IMR-90 (cell line): ENCODE measurements at regions not wholly inside any gene's neighbourhood (a gene's known extent, or its start where the extent isn't known, plus 50 kb on each side); places are given as distances from the start of the nearest gene placed in this dataset.

ENCODE experiments used
- ATAC-seq: fragments of 200-7000 bp; cut with Tn5 transposase; 2 replicates; pipeline ENCODE4 v1.9.1; 2020; ENCODE audit warnings: low read depth, mild to moderate bottlenecking, moderate library complexity
- BruUV-seq: library from RNA; stranded (reverse); fragments of 400-500 nt; replicated peaks from 2 replicates; lab custom pipeline; 2021; lab: Mats Ljungman, UMichigan
- CTCF ChIA-PET: fragments of 300-600 bp; formaldehyde crosslinking; extraction: SDS; loops from one replicate; lab custom pipeline; 2021; ENCODE audit warnings: antibody characterized with exemption; lab: Yijun Ruan, JAX
- POLR2A ChIA-PET: fragments of 300-600 bp; sonication (Branson Sonifier 250); formaldehyde crosslinking; loops from one replicate; lab custom pipeline; 2022; ENCODE audit warnings: antibody characterized with exemption; ENCODE audit not compliant: unreplicated experiment; lab: Charles Lee
- DNase-seq: peaks from one replicate; pipeline ENCODE4 v3.0.0; 2013
- H2AFZ ChIP-seq: replicated peaks from 2 replicates; pipeline ENCODE3; 2013; ENCODE audit warnings: low read length, mild to moderate bottlenecking; ENCODE audit not compliant: poor library complexity
- H2AK5ac ChIP-seq: 2 replicates; pipeline ENCODE4 v1.6.1; 2013; ENCODE audit warnings: low read depth, low read length, inconsistent platforms
- H2AK9ac ChIP-seq: replicated peaks from 2 replicates; pipeline ENCODE3; 2013; ENCODE audit warnings: mild to moderate bottlenecking, low read depth, low read length, moderate library complexity; ENCODE audit not compliant: poor library complexity
- H2BK120ac ChIP-seq: 2 replicates; pipeline ENCODE4 v1.6.1; 2013; ENCODE audit warnings: low read depth, low read length, inconsistent platforms
- H2BK15ac ChIP-seq: 3 replicates; pipeline ENCODE4 v1.6.1; 2013; ENCODE audit warnings: low read depth, low read length, inconsistent platforms
- H2BK20ac ChIP-seq: 2 replicates; pipeline ENCODE4 v1.6.1; 2013; ENCODE audit warnings: low read depth, mild to moderate bottlenecking, inconsistent platforms, low read length, moderate library complexity
- H2BK5ac ChIP-seq: 2 replicates; pipeline ENCODE4 v1.6.1; 2013; ENCODE audit warnings: mild to moderate bottlenecking, low read depth, low read length, inconsistent platforms; ENCODE audit not compliant: poor library complexity, severe bottlenecking
- H3K14ac ChIP-seq: replicated peaks from 2 replicates; pipeline ENCODE4 v1.6.1; 2013; ENCODE audit warnings: low read depth, low read length, inconsistent platforms
- H3K18ac ChIP-seq: 2 replicates; pipeline ENCODE4 v1.6.1; 2013; ENCODE audit warnings: low read depth, low read length, control low read depth
- H3K23ac ChIP-seq: 2 replicates; pipeline ENCODE4 v1.6.1; 2013; ENCODE audit warnings: low read depth, low read length, inconsistent platforms
- H3K27ac ChIP-seq: 2 replicates; pipeline ENCODE4 v1.5.1; 2013; ENCODE audit warnings: mild to moderate bottlenecking, control low read depth, low read length; ENCODE audit not compliant: insufficient read depth
- H3K27me3 ChIP-seq: 2 replicates; pipeline ENCODE4 v1.6.1; 2013; ENCODE audit warnings: low read length; ENCODE audit not compliant: control insufficient read depth, insufficient read depth
- H3K36me3 ChIP-seq: 2 replicates; pipeline ENCODE4 v1.6.1; 2013; ENCODE audit warnings: low read length, mixed read lengths; ENCODE audit not compliant: control insufficient read depth, insufficient read depth
- H3K4ac ChIP-seq: 2 replicates; pipeline ENCODE4 v1.6.1; 2013; ENCODE audit warnings: low read depth, low read length, inconsistent platforms
- H3K4me1 ChIP-seq: 2 replicates; pipeline ENCODE4 v1.6.1; 2013; ENCODE audit warnings: low read length, mixed read lengths; ENCODE audit not compliant: control insufficient read depth, insufficient read depth
- H3K4me2 ChIP-seq: 2 replicates; pipeline ENCODE4 v1.6.1; 2013; ENCODE audit warnings: low read depth, mild to moderate bottlenecking, control low read depth, low read length, moderate library complexity
- H3K4me3 ChIP-seq: 2 replicates; pipeline ENCODE4 v1.5.1; 2013; ENCODE audit warnings: low read depth, mild to moderate bottlenecking, control low read depth, low read length, moderate library complexity; ENCODE audit not compliant: insufficient read depth
- H3K56ac ChIP-seq: 2 replicates; pipeline ENCODE4 v1.6.1; 2013; ENCODE audit warnings: low read length, inconsistent platforms; ENCODE audit not compliant: insufficient read depth; ENCODE audit errors: extremely low read depth
- H3K79me1 ChIP-seq, 2 experiments: 2 replicates each; pipeline ENCODE4 v1.6.1; 2013; ENCODE audit warnings: low read length in 2 of 2, inconsistent platforms in 1 of 2, low read depth in 1 of 2
- H3K9ac ChIP-seq: 2 replicates; pipeline ENCODE4 v1.6.1; 2013; ENCODE audit warnings: low read depth, low read length, control low read depth
- H3K9me1 ChIP-seq: 2 replicates; pipeline ENCODE4 v1.6.1; 2013; ENCODE audit warnings: low read length, inconsistent platforms; ENCODE audit not compliant: insufficient read depth
- H3K9me3 ChIP-seq: 2 replicates; pipeline ENCODE4 v1.6.1; 2013; ENCODE audit warnings: low read length; ENCODE audit not compliant: control insufficient read depth, insufficient read depth
- H4K20me1 ChIP-seq: 2 replicates; pipeline ENCODE4 v1.6.1; 2013; ENCODE audit warnings: low read length, inconsistent platforms; ENCODE audit not compliant: insufficient read depth
- H4K5ac ChIP-seq: 2 replicates; pipeline ENCODE4 v1.6.1; 2013; ENCODE audit warnings: mild to moderate bottlenecking, low read depth, low read length, control low read depth
- H4K8ac ChIP-seq, 2 experiments: 2 replicates each; pipeline ENCODE4 v1.6.1; 2013; ENCODE audit warnings: low read depth in 2 of 2, low read length in 2 of 2, control low read depth in 1 of 2, inconsistent platforms in 1 of 2
- H4K91ac ChIP-seq: 2 replicates; pipeline ENCODE4 v1.6.1; 2013; ENCODE audit warnings: low read depth, low read length, inconsistent platforms; ENCODE audit not compliant: insufficient read depth
- BHLHE40 ChIP-seq: fragments of 150-350 bp; IDR thresholded peaks from 2 replicates; pipeline ENCODE4 v1.6.1; 2016; ENCODE audit warnings: mild to moderate bottlenecking, low read depth, low read length
- MAZ ChIP-seq: IDR thresholded peaks from 2 replicates; pipeline ENCODE4 v1.6.1; 2012; ENCODE audit warnings: low read depth, mild to moderate bottlenecking, low read length, improper control_type of control experiment, moderate library complexity, borderline replicate concordance
- POLR2A ChIP-seq: IDR thresholded peaks from 2 replicates; pipeline ENCODE4 v1.6.1; 2012; ENCODE audit warnings: mild to moderate bottlenecking, low read depth, low read length
- RAD21 ChIP-seq: IDR thresholded peaks from 2 replicates; pipeline ENCODE4 v1.6.1; 2012; ENCODE audit warnings: low read length, improper control_type of control experiment
- RCOR1 ChIP-seq: IDR thresholded peaks from 2 replicates; pipeline ENCODE4 v1.6.1; 2012; ENCODE audit warnings: mild to moderate bottlenecking, low read length, improper control_type of control experiment; ENCODE audit not compliant: insufficient replicate concordance
- RFX5 ChIP-seq: IDR thresholded peaks from 2 replicates; pipeline ENCODE4 v1.8.0; 2012; ENCODE audit warnings: low read depth, mild to moderate bottlenecking, low read length, moderate library complexity
- WGBS, 2 experiments: methylation state at CpG; one replicate each; pipeline versions ENCODE4 v1.1.5 to v1.1.7; 2013; ENCODE audit warnings: missing lambda C conversion rate in 2 of 2; ENCODE audit not compliant: insufficient read length in 1 of 2; ENCODE audit errors: extremely low coverage in 2 of 2; 5-methylcytosine and 5-hydroxymethylcytosine counted together
- dilution Hi-C: fragments of 300-500 bp; cut with HindIII; formaldehyde crosslinking; loops from one replicate; pipeline ENCODE4 v1.14.3; 2018; ENCODE audit warnings: low sequenced_read_pairs; ENCODE audit not compliant: unreplicated experiment
- in situ Hi-C: fragments of 300-500 bp; cut with MboI; formaldehyde crosslinking; loops from 3 replicates; pipeline ENCODE4 v1.14.3; 2019; ENCODE audit warnings: low sequenced_read_pairs, inconsistent platforms, mixed read lengths
- intact Hi-C: fragments of 100-400 bp; cut with micrococcal nuclease; formaldehyde crosslinking; loops from 2 replicates; pipeline ENCODE4 v1.10.0; 2022

DNA sequence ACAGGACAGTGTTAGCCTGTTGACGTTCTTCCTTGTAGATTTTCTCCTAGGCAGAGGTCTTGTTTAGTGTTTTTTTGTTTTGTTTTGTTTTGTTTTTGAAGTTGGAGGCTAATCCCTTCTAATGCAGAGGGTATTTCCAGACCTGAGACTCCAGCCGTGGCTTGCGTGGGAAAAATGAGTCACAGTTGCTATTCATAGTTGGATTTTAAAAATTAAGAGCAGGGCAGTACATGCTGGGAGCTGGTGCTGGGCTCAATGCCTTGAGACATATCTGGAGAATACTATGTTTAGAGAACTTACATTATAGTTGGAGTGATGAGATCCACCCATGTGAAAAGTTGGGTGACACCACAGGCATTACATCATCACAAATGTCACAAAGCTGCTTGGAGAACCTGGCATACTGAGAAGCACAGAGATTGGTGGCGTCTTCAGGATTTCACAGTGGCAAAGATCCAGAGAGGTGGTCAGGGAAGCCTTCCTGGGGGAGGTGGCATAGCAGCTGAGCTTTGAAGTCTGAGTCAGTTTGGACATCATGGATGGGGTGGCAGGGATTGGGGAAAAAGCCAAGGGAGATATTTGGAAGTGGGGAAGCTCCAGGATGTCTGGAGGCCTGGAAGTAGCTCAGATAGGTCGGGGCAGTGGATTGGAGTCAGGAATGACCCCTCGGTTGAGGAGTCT, 249.4 kb downstream of the LOXHD1 start:
- no peak overlapping the region for H3K56ac ChIP-seq
- no peak overlapping the region for H2AFZ ChIP-seq
- H3K9ac ChIP-seq, result no peak overlapping the region
- in situ Hi-C loops (no loop called here), dilution Hi-C loops (no loop called here), intact Hi-C loops (no loop called here)
- H3K27me3 ChIP-seq, result peaks cover 7% of the 10 kb centered on the region
- H3K23ac ChIP-seq, result no peak overlapping the region
- peak; percentile 49 for DNase-seq
- no peaks in the 10 kb centered on the region for H3K9me3 ChIP-seq
- H4K5ac ChIP-seq, result no peak overlapping the region
- no peaks in the 10 kb centered on the region for H3K79me1 ChIP-seq
- TF ChIP-seq RCOR1 (no peak), RFX5 (no peak), POLR2A (no peak), RAD21 (no peak), MAZ (no peak), BHLHE40 (no peak)
- no peaks in the 10 kb centered on the region for H3K36me3 ChIP-seq
- H3K27ac ChIP-seq, result no peak overlapping the region
- H2AK5ac ChIP-seq, result no peak overlapping the region
- ChIA-PET CTCF (no interaction called here), POLR2A (no interaction called here)
- no peak overlapping the region for H3K14ac ChIP-seq
- H3K9me1 ChIP-seq, result 0 out of 2 replicates have a peak, but pooled peaks cover 6% of the 10 kb centered on the region
- H4K20me1 ChIP-seq, result no peaks in the 10 kb centered on the region
- no peak overlapping the region for H2BK15ac ChIP-seq
- no peak overlapping the region for H4K8ac ChIP-seq
- no peak overlapping the region for H3K4me3 ChIP-seq
- H3K18ac ChIP-seq, result no peak overlapping the region
- ATAC-seq, result 0 out of 2 replicates have a peak, but pooled peaks have one; percentile 35
- no peak overlapping the region for H3K4ac ChIP-seq
- no peak overlapping the region for H2BK120ac ChIP-seq
- no peak overlapping the region for H3K4me2 ChIP-seq
- no TSS peak for BruUV-seq
- no peaks in the 10 kb centered on the region; the same call in 1 of the 2 replicates for H3K4me1 ChIP-seq
- no peak overlapping the region for H4K91ac ChIP-seq
- H2BK20ac ChIP-seq, result no peak overlapping the region
- no peak overlapping the region for H2AK9ac ChIP-seq
- WGBS, 2 experiments, result 69% methylated on average over 2 of the region's 6 CpGs; no CpG with 5 or more reads in 1 of the 2 experiments
- no peak overlapping the region for H2BK5ac ChIP-seq
